SK-N-SH treated with all-trans-retinoic acid at 6 μM for 48 hours (cell line): ENCODE measurements at regions not wholly inside any gene's neighbourhood (a gene's known extent, or its start where the extent isn't known, plus 50 kb on each side); places are given as distances from the start of the nearest gene placed in this dataset.

Experiments
- ATAC-seq: fragments of 200-7000 bp; cut with Tn5 transposase; 3 replicates; pipeline ENCODE4 v1.9.1; 2020; ENCODE audit warnings: mild to moderate bottlenecking, moderate library complexity
- ARNTL ChIP-seq: fragments of 450-650 bp; formaldehyde crosslinking; IDR thresholded peaks from 2 replicates; pipeline ENCODE4 v1.5.0; 2020; ENCODE audit warnings: low read depth, mild to moderate bottlenecking, moderate library complexity, borderline replicate concordance
- BACH2 ChIP-seq: fragments of 250-450 bp; sonication (Bioruptor Pico); IDR thresholded peaks from 2 replicates; pipeline ENCODE4 v1.9.0; 2021; ENCODE audit warnings: mild to moderate bottlenecking, borderline replicate concordance
- CREB5 ChIP-seq: fragments of 250-450 bp; sonication (Bioruptor Pico); IDR thresholded peaks from 2 replicates; pipeline ENCODE4 v1.5.1; 2020; ENCODE audit warnings: low read depth, mild to moderate bottlenecking, moderate library complexity
- CSDC2 ChIP-seq: fragments of 250-450 bp; sonication (Bioruptor Pico); IDR thresholded peaks from 2 replicates; pipeline ENCODE4 v1.5.0; 2020; ENCODE audit warnings: mild to moderate bottlenecking, moderate library complexity
- ESRRG ChIP-seq: fragments of 250-450 bp; sonication (Bioruptor Pico); IDR thresholded peaks from 2 replicates; pipeline ENCODE4 v1.6.1; 2021; ENCODE audit warnings: mild to moderate bottlenecking
- GLIS3 ChIP-seq: fragments of 250-450 bp; sonication (Bioruptor Pico); IDR thresholded peaks from 2 replicates; pipeline ENCODE4 v1.5.0; 2020; ENCODE audit warnings: mild to moderate bottlenecking, moderate library complexity
- ISL1 ChIP-seq: fragments of 250-450 bp; sonication (Bioruptor Pico); IDR thresholded peaks from 2 replicates; pipeline ENCODE4 v2.1.2; 2022; ENCODE audit warnings: mild to moderate bottlenecking, moderate library complexity
- OSR1 ChIP-seq: fragments of 250-450 bp; sonication (Bioruptor Pico); IDR thresholded peaks from 2 replicates; pipeline ENCODE4 v1.8.0; 2022; ENCODE audit warnings: moderate library complexity, mild to moderate bottlenecking, inconsistent platforms
- PPARA ChIP-seq: fragments of 250-450 bp; sonication (Bioruptor Pico); IDR thresholded peaks from 2 replicates; pipeline ENCODE4 v1.5.0; 2020; ENCODE audit warnings: mild to moderate bottlenecking, borderline replicate concordance
- RARB ChIP-seq: fragments of 250-450 bp; sonication (Bioruptor Pico); IDR thresholded peaks from 2 replicates; pipeline ENCODE4 v1.8.0; 2021; ENCODE audit warnings: mild to moderate bottlenecking, moderate library complexity
- SNAI2 ChIP-seq: fragments of 250-450 bp; sonication (Bioruptor Pico); IDR thresholded peaks from 2 replicates; pipeline ENCODE4 v1.5.0; 2020; ENCODE audit warnings: mild to moderate bottlenecking, moderate library complexity
- TCF4 ChIP-seq: fragments of 250-450 bp; sonication (Bioruptor Pico); IDR thresholded peaks from 2 replicates; pipeline ENCODE4 v1.8.0; 2021; ENCODE audit warnings: mild to moderate bottlenecking, moderate library complexity, borderline replicate concordance
- TOX ChIP-seq: fragments of 250-450 bp; sonication (Bioruptor Pico); IDR thresholded peaks from 2 replicates; pipeline ENCODE4 v1.8.0; 2021; ENCODE audit warnings: mild to moderate bottlenecking, moderate library complexity, borderline replicate concordance
- TSHZ2 ChIP-seq: fragments of 250-450 bp; sonication (Bioruptor Pico); IDR thresholded peaks from 2 replicates; pipeline ENCODE4 v1.5.0; 2020; ENCODE audit warnings: mild to moderate bottlenecking, moderate library complexity
- ZFP3 ChIP-seq: fragments of 250-450 bp; sonication (Bioruptor Pico); IDR thresholded peaks from 2 replicates; pipeline ENCODE4 v1.5.0; 2020; ENCODE audit warnings: mild to moderate bottlenecking, moderate library complexity
- ZFP30 ChIP-seq: fragments of 450-650 bp; formaldehyde crosslinking; IDR thresholded peaks from 2 replicates; pipeline ENCODE4 v1.5.0; 2022; ENCODE audit warnings: mild to moderate bottlenecking, moderate library complexity
- ZNF70 ChIP-seq: fragments of 450-650 bp; formaldehyde crosslinking; IDR thresholded peaks from 2 replicates; pipeline ENCODE4 v1.5.0; 2020; ENCODE audit warnings: mild to moderate bottlenecking, moderate library complexity
- ZNF8 ChIP-seq: fragments of 450-650 bp; formaldehyde crosslinking; IDR thresholded peaks from 2 replicates; pipeline ENCODE4 v1.5.0; 2020; ENCODE audit warnings: mild to moderate bottlenecking, moderate library complexity
- TF ChIP-seq, protein P1 (sequence below): fragments of 250-450 bp; sonication (Bioruptor Pico); IDR thresholded peaks from 2 replicates; pipeline ENCODE4 v1.5.1; 2021; ENCODE audit warnings: mild to moderate bottlenecking, moderate library complexity

GRCh38 chr3:176904506-176904905, 292.8 kb downstream of the TBL1XR1 start (continued):
- no peak for TF ChIP-seq TOX (CRISPR knock-in tag)
- TF ChIP-seq ZFP3 (CRISPR knock-in tag) = no peak
- TF ChIP-seq GLIS3 (CRISPR knock-in tag) = no peak

DNA sequence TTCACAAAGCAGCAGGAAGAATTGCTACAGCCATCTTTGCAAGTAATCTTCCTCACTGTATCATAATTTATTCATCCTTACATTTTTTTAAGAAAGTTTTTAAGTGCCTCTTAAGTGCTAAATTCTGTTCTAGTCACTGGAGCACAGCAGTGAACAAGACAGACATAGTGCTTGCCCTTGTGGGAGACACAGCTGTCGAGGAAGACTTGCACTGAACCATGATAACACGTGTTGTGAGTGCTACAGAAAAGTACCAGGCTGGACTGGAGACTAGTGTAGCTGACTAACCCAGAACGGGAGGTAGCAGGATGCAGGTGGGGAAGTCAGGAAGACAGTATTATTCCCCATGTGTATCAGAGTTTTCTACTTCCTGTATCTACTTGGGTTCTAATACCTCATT, 300.6 kb downstream of the TBL1XR1 start:
- TF ChIP-seq ZFP3 (CRISPR knock-in tag) = no peak
- TF ChIP-seq ISL1 (CRISPR knock-in tag) = no peak
- ATAC-seq = no peak

GRCh38 chr3:176896165-176896564, 301.1 kb downstream of the TBL1XR1 start:
- ATAC-seq = no peak
- no peak for TF ChIP-seq CSDC2 (CRISPR knock-in tag)
- no peak for TF ChIP-seq TCF4 (CRISPR knock-in tag)
- no peak for TF ChIP-seq GLIS3 (CRISPR knock-in tag)
- no peak for TF ChIP-seq TOX (CRISPR knock-in tag)
- TF ChIP-seq, protein P1, sequence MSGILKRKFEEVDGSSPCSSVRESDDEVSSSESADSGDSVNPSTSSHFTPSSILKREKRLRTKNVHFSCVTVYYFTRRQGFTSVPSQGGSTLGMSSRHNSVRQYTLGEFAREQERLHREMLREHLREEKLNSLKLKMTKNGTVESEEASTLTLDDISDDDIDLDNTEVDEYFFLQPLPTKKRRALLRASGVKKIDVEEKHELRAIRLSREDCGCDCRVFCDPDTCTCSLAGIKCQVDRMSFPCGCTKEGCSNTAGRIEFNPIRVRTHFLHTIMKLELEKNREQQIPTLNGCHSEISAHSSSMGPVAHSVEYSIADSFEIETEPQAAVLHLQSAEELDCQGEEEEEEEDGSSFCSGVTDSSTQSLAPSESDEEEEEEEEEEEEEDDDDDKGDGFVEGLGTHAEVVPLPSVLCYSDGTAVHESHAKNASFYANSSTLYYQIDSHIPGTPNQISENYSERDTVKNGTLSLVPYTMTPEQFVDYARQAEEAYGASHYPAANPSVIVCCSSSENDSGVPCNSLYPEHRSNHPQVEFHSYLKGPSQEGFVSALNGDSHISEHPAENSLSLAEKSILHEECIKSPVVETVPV (CRISPR knock-in tag) = no peak
- TF ChIP-seq ISL1 (CRISPR knock-in tag) = no peak
- no peak for TF ChIP-seq TSHZ2 (CRISPR knock-in tag)
- no peak for TF ChIP-seq ZFP30 (CRISPR knock-in tag)
- TF ChIP-seq ZNF8 (CRISPR knock-in tag) = no peak
- TF ChIP-seq CREB5 = no peak
- TF ChIP-seq ARNTL (CRISPR knock-in tag) = no peak
- TF ChIP-seq RARB (CRISPR knock-in tag) = no peak
- no peak for TF ChIP-seq ZNF70 (CRISPR knock-in tag)
- TF ChIP-seq BACH2 = no peak
- no peak for TF ChIP-seq PPARA (CRISPR knock-in tag)
- TF ChIP-seq SNAI2 = no peak

- no peak for ATAC-seq
- no peak for TF ChIP-seq ESRRG (CRISPR knock-in tag)
- no peak for TF ChIP-seq OSR1 (CRISPR knock-in tag)
- no peak for TF ChIP-seq TSHZ2 (CRISPR knock-in tag)
- no peak for TF ChIP-seq ISL1 (CRISPR knock-in tag)
- no peak for TF ChIP-seq ZNF70 (CRISPR knock-in tag)
- no peak for TF ChIP-seq ARNTL (CRISPR knock-in tag)
- no peak for TF ChIP-seq ZFP3 (CRISPR knock-in tag)
- TF ChIP-seq RARB (CRISPR knock-in tag) = no peak
Measured at GRCh38 chr3:176879710-176880109, 317.6 kb downstream of the TBL1XR1 start.

- no peak for ATAC-seq
- TF ChIP-seq TCF4 (CRISPR knock-in tag) (no peak), TSHZ2 (CRISPR knock-in tag) (no peak), ESRRG (CRISPR knock-in tag) (no peak), RARB (CRISPR knock-in tag) (no peak), ZFP3 (CRISPR knock-in tag) (no peak)
Measured at GRCh38 chr3:176873261-176873660, 324.0 kb downstream of the TBL1XR1 start.
